Stimulated activated CD4-positive, alpha-beta T cell treated with anti-CD3 and anti-CD28 coated beads, Interleukin-4, amount 100 ng/mL, for 24 hours (primary cell): ENCODE measurements at regions not wholly inside any gene's neighbourhood (a gene's known extent, or its start where the extent isn't known, plus 50 kb on each side); places are given as distances from the start of the nearest gene placed in this dataset.

ENCODE experiments used
- DNase-seq: peaks from one replicate; pipeline ENCODE4 v3.0.0-alpha.2; 2020

- no peak for DNase-seq
Measured at GRCh38 chr4:129422277-129422676, 326.3 kb downstream of the C4orf33 start.

DNA sequence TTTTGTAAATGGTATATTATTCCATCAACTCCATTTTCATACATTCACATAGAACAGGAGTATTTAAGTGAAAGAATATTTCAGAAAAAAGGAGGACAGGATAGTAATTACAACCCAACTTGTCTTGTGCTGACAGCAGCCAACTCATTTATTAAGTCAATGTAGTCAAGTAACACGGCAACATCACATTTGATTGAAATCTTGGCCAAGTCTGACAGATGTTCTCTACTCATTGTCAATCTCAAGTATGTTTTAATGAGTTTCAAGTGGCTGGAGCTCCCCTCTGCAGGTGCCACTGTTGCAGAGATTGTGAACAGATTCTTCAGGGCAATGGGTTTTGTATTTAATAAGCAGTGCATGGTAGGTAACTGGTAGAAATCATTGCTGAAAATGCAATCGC, 332.5 kb downstream of the C4orf33 start:
- no peak for DNase-seq

GRCh38 chr4:129429581-129430320, 333.8 kb downstream of the C4orf33 start:
- DNase-seq: no peak

DNA sequence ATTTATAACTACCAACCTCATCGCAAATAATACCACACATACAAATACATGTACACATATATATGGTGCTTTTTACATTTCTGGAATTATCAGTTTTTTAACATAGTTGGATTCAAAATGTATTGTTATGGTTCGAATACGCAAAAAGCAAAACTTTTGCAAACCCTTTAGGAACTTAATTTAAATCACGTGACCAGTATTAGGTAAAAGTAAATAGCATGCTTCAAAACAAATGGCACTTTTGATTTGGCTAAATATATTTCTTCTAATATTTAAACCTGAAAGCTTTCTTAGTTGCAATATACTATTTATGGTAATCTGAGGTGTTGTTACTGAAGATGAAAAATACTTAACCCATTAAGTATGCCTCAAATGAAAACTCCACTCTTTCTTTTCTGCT, 341.4 kb downstream of the C4orf33 start:
- DNase-seq: no peak

GRCh38 chr4:129438456-129438981, 342.6 kb downstream of the C4orf33 start:
- DNase-seq: no peak

DNA sequence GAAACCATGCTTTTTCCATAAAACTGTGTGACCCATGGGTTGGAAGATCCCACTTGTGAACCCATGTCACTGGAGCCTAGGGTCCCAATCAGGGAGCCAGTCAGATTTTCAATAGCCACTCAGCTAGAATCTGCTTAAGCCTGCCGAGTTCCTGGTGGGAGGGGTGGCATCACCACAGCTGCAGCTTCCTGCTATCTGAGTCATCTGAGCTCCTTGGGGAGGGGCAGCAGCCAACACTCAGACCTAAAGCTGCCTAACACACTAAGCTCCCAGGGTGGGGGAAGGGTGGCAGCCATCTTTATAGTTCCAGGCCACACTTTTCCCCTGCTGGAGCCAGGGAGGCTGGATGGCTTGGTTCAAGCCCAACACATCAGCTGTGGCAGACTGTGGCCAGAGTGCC, 350.1 kb downstream of the C4orf33 start:
- no peak for DNase-seq

GRCh38 chr4:129453524-129454200, 357.7 kb downstream of the C4orf33 start:
- DNase-seq: no peak

GRCh38 chr4:129455482-129455881, 359.5 kb downstream of the C4orf33 start:
- no peak for DNase-seq

DNA sequence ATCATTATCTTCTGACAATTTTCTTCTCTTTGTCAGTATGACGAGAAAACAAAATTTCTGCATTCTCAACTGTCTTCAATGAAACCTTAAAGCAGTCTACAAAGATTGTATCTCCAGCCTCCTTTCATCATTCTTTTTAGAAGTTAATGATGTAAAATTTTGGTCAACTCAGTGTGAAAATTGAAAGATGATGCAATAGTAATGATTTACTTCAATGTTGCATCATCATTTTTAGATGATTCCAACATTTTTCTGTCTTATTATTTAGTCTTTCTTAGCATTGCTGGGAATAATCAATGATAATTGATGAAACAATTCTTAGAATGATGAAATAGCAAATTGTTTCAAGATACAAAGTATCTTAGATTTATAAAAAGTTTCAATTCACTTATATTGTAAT, 372.7 kb downstream of the C4orf33 start:
- DNase-seq: no peak

DNA sequence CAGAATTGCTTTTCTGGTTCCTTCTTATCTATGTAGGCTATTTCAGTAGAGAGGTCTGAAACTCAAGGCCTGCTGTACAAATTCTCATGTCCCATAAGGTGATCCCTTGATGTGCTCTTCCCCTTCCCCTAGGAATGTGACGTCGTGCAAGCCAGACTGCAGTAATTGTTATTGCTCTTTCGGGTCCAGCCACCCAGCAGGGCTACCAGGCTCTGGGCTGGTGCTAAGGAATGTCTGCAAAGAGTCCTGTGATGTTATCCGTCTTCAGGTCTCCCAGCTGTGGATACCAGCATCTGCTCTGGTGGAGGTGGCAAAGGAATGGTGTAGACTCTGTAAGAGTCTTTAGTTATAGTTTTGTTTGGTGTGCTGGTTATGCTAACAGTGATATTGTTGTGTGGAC, 378.7 kb downstream of the C4orf33 start:
- DNase-seq: no peak

DNA sequence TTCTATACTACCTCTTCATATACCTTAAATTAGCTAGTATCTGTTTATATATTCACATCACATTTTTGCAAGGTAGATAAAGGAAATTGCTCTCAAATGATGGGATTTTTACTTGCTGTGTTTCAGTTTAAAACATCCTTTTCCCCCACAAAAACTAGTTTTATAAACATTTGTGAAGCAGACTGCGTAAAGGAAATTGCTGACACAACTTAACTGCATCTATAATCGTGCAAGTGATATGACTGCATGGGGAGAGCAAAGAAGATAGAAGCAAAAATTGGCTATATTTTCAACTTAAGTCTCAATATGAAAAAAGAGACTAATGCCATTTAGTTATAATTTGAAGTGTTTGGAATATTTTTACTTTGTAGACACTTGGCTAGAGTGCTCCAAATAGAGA, 385.2 kb downstream of the C4orf33 start:
- no peak for DNase-seq

DNA sequence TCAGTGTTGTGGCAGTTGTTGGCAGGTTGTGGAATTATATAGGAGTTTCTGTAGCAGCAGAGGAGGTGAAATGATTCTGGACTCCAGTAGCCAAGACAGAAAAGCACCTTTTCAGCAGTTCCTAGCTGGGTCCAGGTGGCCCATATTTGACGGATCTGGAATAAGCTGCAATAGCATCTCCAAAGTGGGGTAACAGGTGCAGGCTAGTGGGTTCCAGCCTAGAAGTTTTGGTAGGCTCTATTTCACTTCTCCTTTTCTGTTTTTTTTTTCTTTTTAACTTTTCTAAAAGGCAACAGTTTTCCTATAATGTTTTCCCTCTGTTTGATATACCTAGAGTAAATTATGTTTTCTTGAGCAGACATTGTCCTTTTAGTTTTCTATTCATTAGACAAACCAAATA, 392.5 kb downstream of the C4orf33 start:
- no peak for DNase-seq

GRCh38 chr4:129490516-129490915, 394.6 kb downstream of the C4orf33 start:
- no peak for DNase-seq

DNA sequence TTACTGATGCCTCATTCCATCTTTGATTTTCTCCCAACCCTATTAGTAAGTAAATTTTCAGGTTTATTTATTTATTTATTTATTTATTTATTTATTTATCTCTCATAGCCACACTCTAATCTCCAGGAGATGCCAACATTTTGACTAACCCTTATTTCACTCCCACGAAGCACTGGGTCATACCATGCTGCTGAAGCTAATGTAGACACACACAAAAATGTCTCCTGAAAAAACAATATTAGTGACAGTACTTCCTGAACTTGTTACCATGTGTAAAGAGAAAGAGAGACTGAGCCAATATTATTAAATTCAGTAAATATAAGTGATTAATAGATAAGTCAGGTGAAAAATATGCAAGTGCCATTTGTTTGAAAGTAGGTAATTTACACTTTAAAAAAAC, 402.7 kb downstream of the C4orf33 start:
- DNase-seq: no peak

GRCh38 chr4:129514852-129515251, 418.9 kb downstream of the C4orf33 start:
- no peak for DNase-seq

DNA sequence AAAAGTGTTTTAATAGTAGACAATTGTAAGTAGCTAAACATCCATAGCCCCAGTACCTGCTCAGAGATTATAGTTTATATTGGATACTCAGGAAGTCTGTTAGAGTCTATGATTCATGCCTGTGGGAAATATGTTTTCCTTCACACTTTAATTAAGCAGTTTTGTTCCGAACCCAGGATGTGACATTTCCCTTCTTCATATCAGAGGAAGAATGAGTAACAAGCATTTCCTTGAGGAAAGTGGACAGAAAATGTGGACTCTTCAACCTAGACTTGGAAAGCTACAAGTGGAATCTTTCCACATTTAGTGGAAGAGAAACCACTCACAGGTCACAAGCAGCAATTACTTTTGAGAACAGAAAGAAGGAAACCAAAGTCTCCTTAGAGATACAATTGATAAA, 419.4 kb downstream of the C4orf33 start:
- no peak for DNase-seq

DNA sequence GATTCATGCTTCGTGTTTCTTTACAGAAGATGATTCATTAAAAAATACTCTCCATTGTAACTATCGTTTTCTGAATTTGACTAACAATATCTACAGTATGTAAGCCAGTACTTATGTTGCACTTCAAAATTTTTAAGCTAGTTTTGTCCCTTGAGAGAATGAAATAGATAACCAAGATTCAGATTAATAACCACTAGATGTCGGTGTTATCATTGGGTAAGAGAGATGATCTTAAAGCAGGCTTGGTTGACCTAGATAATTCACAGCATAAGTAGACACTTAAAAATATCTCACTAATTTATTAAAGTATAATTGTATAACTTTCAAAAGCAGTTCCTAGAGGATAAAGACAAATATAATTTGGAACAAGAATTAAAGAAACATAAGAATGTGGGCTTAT, 430.9 kb downstream of the C4orf33 start:
- no peak for DNase-seq

GRCh38 chr4:129531253-129531652, 435.3 kb downstream of the C4orf33 start:
- DNase-seq: no peak

- no peak for DNase-seq
Measured at GRCh38 chr4:129532573-129532972, 436.6 kb downstream of the C4orf33 start.

- no peak for DNase-seq
Measured at GRCh38 chr4:129543299-129543698, 447.3 kb downstream of the C4orf33 start.

DNA sequence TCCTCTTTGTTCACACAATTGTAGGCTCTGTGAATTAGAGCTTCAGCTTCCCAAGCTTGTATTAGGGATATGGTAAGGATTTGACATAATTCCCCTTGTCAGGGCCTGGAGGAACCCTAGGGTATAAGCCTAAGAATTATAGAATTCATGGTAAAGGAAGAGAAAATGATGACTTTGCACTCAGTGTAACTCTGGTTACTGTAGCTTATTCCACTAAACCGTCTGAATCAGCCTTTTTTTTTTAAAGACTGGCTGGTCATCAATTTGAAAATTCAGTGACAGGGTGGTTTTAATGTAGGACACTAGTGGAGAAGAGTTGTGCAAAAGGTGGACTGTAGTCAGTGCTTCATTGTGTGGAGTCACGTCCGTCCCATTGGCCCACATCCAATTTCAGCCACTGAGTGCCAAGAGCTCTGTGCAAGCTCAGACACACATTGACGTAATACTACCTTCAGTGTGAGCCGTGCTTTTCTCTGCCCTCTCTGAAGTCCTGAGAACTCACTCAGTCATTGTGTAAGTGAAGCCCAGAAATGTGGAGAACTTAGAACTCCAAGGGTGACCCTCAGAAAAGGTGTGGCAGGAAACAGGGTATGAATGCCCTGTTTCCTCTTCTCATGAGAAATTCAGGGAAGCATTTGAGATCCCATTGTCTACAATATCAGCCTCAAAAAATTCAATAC, 449.8 kb downstream of the C4orf33 start:
- DNase-seq: no peak

- no peak for DNase-seq
Measured at GRCh38 chr4:129546531-129546930, 450.6 kb downstream of the C4orf33 start.

DNA sequence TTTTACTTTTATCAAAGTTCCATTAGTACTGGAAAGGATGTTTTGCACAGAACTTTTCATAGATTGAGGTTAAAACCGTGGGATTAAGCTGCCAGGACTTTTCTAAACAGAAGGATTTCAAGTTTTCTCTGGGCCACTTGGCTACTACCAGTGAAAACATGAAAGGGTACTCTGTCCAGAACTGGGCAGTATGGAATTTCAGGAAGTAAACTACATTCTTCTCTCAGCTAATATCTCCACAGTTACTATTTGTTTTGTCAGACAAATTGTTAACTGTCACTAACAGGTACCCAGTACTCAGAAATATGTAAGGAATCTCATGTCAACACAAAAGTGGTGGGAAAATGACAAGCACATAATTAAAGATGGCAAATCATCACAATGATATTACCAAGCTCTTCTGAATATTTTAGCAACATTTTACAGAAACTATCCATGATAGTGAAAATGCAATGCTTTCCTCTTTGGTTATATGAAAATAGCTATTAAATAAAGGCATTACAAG, 454.4 kb downstream of the C4orf33 start:
- no peak for DNase-seq

GRCh38 chr4:129561280-129561679, 465.3 kb downstream of the C4orf33 start:
- DNase-seq: no peak
